HG03196 (cell line): ENCODE measurements at regions not wholly inside any gene's neighbourhood (a gene's known extent, or its start where the extent isn't known, plus 50 kb on each side); places are given as distances from the start of the nearest gene placed in this dataset.
"Not testable (repeated sequence)": the region's sequence is repeated elsewhere in the genome, so short reads cannot be mapped to it uniquely, and the experiment has no call there.

Experiments
- ATAC-seq: cut with Tn5 transposase; IDR thresholded peaks from one replicate; pipeline ENCODE4 v1.9.1; 2021; ENCODE audit not compliant: unreplicated experiment

DNA sequence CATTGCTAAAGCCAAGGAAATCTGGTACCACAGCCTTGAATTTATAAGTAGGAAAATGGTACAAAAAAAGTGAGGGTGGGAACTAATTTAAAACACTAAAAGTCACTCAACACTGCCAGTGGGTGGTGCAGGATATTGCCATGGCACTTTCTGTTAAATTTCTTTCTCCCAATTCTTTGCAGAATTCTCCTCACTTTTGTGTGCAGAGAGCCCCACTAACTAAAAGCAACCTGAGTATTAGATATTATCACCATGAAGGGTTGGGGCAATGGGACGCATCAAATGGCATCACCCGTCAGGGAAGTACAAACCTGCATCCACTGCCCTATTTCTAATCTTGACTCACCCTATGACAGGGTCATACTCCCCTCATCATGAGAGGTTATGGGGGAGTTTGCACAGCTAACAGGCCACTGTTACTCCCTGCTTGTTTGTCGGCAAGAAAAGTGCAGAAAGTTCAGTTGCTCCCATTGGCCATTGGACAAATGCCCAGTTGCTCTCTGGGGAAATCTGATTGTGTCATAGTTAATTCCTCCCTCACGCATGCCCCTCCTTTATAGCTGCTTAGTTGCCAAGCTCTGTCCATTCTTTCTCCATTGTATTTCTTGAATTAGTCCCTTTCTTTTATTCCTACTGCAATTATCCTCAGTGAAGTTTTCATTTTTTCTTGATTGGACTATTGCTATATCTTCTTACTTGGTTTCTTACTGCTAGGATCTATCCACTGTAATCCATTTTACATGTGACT lies 93.8 kb upstream of the BLID start:
- no peak for ATAC-seq

DNA sequence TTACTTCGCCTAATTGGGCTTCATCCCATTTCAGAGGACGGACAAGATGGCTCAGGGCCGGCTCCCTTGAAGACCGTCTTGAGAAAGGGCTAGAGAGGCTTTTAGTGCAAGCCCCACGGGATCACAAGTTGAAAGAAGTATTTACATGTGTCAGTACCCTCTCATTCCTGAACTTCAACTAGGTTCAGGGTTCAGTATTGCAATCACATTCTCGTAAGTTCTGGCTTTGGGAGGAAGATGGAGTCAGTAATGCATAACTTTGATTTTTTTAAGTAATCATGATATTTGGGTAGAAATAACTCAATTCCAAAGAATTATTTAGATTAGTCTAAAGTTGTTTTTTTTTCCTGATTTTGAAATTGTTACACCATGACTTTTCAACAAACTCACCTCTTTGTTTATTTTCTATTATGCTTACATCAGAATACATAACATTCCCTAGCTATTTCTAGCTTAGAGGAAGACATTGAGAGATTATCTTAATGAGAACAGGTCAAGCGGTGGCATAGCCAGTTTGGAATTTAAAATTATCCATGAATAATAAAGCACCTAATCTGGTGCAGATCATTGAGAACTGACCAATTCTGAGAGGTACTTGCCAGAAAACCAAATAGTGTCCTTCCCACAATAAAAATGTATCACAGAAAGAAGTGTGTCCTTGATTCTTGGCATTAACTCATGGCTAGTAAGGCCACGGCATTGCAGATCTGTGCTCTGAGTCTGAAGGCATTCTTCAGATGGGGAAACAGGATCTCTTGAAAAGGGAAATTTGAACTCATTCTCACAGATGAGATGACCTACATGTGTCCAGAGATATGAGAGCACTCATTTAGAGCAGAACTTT lies 92.1 kb upstream of the BLID start:
- ATAC-seq: no peak

DNA sequence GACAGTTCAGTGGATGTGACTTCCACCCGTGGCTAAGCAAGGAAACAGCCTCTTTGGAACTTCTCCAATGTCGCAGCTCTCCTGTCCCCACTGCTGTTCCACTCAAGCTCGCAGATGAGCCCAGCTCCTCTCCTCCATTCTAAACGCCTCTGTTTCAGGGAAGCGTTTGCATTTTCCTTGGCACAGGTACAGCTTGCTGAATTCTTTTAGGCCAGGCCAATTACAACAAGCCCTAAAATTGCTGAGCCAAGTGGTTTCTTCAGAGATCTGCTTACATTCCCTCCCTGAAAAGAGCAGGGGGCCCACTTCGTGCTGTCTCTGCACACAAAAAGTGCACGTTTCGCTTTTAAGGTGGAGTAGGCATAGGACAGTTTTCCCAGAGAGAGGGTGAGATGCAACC lies 91.5 kb upstream of the BLID start:
- ATAC-seq: no peak

DNA sequence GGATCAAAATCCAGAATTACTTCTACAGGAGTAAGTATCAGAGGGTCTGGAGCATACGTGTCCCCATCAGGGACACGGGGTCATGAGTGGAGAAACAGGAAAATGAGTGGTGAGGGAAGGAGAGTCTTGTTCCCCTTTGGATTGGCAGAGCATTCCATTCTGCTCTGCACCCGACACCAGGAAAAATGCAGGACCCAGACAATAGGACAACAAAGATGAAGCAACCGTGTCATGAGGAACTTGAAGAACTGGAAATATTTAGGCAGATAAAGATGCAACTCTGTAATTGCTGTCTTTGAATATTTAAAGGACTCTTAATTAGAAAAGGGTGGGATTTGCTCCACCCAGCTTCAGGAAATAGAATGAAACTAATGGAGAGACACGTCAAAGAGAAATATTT lies 89.0 kb upstream of the BLID start:
- no peak for ATAC-seq

DNA sequence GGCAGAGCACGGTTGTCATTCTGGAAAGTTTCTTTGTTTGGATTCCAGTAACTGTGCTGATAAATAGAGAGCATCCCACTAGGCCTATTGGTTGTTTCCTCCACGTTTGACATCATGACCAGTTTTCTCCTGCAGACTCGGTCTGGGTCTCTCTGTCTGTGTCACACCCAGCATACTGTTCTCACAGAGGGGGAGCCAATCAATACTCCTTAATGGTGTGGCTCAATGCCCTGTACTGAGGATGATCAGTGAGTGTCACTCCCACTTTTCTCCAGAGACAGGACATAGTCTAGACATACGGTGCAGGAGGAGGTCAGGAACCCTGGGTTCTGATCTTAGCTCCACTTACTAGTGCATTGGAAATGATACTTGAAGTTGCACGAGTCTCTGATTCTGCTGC lies 88.2 kb upstream of the BLID start:
- ATAC-seq: no peak

DNA sequence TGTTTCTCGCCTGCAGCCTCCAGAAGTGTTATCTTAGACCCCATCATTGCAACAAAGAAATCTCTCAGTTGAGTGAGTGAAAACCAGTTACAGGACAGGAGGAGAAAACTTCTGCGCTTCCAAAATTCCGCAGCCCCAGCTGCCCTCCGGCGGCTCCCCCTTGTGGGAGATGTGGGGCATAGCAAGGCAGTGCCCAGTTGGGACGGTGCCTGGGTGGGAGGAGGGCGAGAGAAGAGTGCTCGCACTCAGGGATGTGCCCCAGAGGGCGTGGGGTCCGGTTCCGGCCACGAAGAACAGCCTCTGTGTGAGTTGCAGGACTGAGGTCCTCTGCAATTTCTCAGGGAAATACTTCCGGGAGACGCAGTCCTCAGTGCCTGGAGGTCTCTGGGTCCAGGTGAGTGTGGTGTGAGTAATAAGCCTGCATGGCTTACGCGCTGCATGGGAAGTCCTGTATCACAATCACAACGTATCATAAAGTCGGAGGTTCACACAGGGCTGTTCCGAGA lies 87.0 kb upstream of the BLID start:
- peak; percentile 76 for ATAC-seq

DNA sequence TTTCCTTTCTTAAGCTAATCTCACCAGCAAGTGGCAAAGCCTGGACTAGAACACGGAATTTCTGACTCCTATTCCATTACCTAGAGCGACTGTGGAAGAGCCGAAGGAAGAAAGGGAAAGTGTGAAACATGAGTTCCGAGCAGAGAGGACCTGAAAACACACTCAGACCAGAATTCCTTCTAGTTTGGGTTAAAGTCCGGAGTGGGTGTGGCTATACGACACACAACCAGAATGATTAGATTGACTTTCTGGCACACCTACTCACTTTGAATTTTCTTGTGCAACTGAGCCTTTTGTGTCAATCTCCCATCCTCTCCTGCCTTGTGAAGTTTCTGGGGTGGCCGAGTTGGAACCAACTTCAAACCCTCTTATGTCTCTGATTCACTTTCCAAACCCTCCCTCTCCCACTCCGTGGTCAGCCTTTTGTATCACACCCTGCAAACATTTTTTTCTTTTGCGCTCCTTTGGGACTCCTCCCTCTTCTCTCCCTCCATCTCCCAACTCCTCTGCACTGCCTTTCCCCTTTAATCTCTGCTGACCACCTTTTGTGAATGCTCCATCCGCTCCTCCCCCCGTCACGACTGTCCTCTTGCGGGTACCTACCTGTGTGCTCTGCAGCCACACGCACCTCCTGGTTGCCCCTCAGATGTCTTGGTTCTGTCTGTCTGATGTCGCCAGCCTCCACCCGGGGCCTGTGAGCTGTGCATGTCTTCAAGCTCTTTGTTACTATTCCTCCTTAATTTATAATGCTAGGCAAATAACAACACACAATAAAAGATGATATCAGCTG lies 86.3 kb upstream of the BLID start:
- no peak for ATAC-seq

DNA sequence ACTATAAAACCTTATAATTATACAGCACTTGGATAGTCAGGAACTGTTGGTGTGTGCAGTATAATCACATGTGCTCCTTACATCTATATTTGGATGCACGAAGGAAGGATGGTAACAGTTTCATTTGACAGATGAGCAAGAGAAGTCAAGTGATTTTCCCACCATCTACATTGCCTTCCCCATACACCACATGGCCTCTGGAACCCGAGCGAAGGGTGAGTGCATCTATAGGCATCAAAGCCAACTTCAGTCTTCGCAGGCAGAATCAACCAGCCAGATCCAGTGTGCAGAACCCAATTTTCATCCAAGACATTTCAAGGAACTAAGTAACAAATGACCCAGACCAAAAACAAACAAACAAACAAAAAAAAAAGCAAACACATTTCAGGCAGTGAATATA lies 85.1 kb upstream of the BLID start:
- ATAC-seq: no peak

DNA sequence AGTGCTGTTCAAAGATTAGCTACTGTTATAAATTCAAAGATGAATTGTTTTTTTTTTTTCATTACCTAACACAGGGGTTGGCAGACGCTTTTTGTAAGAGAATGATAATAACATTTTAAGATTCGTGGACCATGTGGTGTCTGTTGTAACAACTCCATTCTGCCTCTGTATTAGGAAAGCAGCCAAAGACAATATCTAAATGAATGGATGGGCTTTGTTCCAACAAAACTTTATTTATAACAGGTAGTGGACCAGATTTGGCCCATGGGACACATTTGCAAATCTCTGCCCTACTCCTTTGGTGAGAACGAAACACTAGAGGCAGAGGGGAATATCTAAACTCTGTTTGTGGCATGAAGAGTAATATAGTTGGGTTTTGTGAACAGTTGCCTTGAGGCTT lies 83.6 kb upstream of the BLID start:
- ATAC-seq: no peak

DNA sequence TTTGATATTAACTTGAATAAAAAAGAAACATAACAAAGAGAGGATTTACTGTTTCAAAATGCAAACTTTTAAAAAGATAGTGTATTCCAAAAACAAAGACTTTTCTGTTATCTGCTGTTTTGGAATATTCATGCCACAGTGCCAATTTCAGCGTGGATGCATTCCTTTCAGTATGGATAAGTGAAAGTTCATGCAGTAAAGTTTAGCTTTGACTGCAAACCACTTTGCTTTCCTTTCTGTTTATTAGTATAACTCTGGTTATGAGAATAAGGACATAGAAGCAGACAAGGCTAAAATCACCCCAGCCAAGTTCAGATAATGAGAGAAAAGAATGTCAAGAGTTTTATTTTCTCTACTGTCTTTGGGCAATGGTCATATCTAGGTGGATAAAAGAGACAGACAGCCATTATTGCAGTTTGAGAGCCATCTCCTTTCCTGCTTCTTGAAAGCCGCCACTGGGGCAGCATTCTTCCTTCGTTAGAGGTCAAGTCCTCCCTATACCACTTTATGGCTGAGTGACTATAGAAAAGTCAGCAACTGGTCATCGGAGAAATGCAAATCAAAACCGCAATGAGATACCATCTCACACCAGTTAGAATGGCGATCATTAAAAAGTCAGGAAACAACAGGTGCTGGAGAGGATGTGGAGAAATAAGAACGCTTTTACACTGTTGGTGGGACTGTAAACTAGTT lies 82.4 kb upstream of the BLID start:
- ATAC-seq: no peak

DNA sequence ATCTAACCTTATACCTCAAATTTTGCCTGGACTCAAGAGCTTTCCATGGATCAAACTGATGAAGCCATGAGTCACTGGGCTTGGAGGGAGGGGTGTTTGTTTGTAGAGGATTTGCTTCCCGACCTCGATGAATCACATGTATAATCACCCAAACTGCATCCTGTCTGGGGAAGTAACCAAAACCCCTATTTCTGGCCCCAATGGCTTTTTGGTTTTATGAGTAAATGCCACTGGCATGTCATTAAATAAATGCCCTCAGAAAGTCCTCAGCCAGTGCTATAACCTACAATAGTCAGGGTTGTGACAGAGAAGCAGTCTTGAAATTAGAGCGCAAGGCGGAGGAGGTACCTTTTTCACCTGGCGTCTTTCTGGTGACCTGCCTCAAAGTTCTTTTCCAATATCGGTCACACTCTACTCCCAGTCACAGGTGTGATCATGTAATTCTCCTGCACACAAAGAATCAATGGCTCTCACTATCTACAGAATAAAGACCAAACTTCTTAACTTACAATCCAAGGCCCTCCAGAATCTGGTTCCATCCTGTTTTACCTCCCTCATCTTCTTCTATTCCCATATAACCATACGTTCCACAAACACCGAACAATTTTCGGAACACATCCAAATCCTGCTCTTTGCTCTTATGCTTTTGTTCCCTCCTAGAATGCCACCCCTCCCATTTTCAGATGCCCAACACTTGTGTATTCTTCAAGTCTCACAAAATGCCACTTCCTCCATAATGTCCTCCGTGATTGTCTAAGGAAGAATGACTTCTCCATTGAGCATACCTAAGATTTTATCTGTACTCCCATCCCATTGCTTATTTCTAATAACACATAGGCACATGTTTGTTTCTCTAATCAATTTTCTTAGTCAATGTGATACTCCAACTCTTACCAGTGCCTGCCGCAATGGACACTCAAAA lies 81.3 kb upstream of the BLID start:
- ATAC-seq: no peak

DNA sequence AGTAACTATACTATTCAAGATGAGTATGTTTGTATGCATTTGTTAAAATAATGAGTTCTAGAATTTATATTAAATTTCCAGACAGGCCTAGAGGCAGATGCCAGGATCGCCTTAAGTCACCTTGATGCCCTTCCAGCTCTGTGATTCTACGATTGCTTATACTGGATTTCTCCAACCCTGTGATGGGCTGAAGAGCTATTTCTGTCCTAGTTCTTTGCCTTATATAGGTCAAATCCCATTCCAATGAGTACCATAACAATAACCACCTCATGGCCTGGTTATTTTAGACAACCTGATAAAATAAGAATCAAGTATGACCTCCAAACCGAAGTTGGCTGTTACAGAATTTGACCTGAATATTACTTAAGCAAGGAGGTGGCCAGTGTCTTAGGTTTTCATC lies 79.8 kb upstream of the BLID start:
- no peak for ATAC-seq

DNA sequence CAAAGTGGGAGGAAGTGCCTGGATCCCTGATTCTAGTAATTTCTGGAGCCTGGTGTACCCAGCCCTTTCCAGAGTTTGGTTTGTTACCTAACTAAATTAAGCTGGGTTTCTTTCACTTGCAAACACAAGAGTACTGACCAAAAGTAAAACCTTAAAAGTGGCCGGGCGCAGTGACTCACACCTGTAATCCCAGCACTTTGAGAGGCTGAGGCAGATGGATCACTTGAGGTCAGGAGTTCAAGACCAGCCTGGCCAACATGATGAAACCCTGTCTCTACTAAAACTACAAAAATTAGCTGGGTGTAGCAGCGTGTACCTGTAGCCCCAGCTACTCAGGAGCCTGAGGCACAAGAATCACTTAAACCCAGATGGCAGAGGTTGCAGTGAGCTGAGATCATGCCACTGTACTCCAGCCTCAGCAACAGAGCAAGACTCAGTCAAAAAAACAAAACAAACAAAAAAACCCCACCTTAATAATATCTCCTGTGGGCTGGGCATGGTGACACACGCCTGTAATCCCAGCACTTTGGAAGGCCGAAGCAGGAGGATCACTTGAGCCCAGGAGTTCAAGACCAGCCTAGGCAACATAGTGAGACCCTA lies 78.0 kb upstream of the BLID start:
- not testable (repeated sequence) for ATAC-seq

DNA sequence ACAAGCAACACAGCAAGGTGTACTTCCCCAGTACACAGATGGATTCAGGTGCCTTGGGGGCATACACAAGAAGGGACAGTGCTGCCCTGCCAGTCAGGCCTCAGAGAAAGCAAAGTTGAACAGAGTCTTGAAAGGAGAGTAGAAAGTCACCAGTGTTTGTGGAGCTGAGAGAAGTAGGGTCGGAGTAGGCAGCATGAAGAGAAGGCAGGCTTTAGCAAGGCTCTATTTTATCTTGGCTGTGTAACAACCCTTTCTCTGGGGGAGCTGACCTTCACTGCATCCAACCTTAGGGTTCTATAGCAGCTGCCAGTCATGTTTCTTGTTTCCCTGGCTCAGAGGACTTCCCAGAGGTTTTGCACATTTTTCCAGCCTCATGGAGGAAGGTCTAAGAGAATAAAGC lies 77.4 kb upstream of the BLID start:
- no peak for ATAC-seq

DNA sequence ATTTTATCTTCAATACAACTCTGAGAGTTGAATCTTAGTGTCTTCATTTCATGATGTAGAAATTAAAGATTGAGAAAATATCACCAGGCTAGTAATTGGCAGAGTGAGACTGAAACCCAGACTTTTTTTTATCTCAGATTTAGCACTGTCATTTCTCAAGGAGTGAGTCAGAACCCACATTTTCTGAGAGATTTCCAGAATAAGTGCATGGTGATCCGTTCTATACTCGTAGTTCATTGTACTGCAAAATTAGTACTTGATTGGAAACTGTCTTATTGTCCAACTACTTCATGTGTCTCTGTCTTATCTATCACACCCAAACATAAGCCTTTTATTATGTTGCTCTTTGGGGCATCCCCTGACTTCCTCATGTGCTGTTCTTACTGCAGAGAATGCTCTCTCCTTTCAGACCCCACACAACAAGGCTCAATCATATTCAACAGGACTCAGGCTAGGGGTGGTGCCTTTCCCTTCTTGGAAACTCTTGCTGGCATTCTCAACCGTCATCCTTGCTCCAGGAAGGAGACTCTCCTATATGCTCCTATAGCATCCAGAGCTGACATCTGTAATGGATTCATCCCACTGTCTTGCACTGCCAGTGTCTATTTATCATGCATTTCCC lies 76.7 kb upstream of the BLID start:
- ATAC-seq: no peak

DNA sequence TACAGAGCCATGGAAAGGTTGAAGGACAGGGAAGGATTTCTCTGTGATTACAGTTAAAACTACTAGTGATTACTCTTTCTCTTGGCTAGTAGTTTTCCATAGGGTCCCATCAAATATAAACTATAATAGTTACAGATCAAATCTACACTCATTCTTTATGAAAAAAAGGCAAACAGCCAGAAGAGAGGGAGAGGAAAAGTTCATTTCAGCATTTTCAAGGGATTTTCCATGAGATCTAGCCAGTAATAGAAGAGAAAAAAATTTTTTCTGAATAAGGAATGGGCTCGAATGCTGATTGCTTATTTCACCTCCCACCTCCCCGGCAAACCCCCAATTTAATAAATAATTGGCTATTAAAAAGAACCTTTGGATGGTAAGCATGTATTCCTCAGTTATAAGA lies 74.8 kb upstream of the BLID start:
- ATAC-seq: no peak

DNA sequence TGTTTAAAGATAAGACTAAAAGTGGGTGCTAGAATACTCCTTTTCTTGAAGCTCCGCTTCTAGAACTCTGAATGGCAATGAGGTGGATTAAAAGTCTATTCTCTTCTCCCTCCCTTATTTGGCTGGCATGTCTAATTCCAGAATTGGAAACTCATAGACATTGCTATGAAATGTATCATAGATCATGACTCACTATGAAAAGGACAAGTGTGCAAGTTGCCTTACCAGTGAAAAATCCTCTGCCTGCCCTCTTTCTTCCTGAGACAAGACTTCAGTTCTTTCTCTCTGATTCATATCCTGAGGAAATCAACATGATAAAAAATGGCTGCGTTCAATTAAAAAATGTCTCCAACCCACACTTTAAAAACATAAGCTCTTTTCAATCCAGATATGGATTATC lies 73.2 kb upstream of the BLID start:
- no peak for ATAC-seq

DNA sequence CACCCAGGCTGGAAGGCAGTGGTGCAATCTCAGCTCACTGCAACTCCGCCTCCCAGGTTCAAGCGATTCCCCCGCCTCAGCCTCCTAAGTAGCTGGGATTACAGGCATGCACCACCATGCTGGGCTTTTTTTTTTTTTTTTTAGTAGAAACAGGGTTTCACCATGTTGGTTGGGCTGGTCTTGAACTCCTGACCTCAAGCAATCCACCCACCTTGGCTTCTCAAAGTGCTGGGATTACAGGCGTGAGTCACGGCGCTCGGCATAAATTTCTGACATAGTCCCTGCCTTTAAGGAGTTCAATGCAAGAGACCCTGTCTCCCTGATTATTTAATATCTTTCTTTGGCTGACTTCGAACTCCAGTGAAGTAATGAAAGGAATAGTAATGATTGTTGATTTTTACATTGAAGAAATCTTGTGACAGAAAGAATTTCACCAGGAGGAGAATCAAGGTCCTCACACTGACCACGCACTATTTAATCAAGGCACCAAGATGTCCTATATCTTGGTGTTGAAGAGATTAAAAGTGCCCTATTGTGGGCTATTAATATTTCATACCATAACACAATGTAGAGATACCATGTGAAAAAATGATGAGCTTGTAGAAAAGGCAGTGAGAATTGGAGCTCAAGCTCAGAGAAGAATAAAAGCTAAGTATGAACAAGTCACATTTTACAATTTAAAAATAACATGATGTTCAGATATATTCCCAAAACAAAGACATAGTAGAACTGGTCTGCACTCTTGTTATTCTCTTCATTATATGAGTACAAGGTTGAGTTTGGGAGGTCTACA lies 71.6 kb upstream of the BLID start:
- ATAC-seq: no peak
